ENCODE measurements at regions not wholly inside any gene's neighbourhood (a gene's known extent, or its start where the extent isn't known, plus 50 kb on each side); places are given as distances from the start of the nearest gene placed in this dataset.

DNA sequence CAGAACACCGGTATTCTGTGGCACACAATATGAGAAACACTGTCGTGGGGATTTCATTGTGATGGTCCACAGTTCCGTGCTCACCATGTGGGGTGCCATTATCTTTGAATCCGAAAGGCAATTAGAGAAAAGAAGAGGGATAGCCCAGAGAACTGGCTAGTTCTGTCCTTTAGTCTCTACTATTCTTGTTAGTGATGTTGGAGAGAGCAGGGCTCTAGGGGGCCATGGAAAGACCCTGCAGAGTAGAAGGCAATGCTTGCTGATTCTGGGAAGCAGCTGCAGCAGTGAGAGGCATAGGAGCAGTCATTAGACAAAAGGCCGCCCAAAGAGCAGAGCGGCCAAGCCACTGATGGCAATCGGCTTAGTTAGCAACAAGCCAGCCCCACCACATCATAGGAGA, 146.3 kb downstream of the TSEN15 start:
- DNase-seq (ENCODE audit: low read depth) (no peak), FAIRE-seq (no peak)
- Histone ChIP-seq H3K36me3 (ENCODE audit: control insufficient read depth, insufficient read depth, low read length) (no peaks in the 10 kb centered on the region), H3K4me3 (ENCODE audit: low read depth, low read length) (no peak overlapping the region), H3K27me3 (ENCODE audit: control insufficient read depth, insufficient read depth, low read length) (no peaks in the 10 kb centered on the region)
- TF ChIP-seq, protein P1, sequence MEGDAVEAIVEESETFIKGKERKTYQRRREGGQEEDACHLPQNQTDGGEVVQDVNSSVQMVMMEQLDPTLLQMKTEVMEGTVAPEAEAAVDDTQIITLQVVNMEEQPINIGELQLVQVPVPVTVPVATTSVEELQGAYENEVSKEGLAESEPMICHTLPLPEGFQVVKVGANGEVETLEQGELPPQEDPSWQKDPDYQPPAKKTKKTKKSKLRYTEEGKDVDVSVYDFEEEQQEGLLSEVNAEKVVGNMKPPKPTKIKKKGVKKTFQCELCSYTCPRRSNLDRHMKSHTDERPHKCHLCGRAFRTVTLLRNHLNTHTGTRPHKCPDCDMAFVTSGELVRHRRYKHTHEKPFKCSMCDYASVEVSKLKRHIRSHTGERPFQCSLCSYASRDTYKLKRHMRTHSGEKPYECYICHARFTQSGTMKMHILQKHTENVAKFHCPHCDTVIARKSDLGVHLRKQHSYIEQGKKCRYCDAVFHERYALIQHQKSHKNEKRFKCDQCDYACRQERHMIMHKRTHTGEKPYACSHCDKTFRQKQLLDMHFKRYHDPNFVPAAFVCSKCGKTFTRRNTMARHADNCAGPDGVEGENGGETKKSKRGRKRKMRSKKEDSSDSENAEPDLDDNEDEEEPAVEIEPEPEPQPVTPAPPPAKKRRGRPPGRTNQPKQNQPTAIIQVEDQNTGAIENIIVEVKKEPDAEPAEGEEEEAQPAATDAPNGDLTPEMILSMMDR (IDR thresholded peaks at IDR 0.05; ENCODE audit: insufficient read depth, low read length, severe bottlenecking): no peak

DNA sequence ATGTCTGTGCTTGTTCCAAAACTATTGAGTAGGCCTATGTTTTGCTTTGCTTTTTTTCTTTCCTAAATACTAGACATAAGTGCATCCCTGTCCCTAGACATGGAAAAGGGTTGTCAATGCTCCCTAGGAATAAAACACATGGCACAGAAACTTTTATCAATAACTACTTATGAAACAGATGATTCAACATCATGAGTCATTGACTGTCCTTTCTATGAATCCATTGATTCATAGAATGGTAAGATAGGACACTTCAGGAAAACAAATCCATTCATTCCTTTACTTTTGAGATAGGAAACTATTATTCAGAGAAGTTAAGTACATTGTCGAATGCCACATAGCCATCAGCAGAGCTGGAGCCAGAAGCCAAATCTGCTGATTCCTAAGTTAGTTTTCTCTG, 147.5 kb downstream of the TSEN15 start:
- H3K36me3 ChIP-seq (ENCODE audit: control insufficient read depth, insufficient read depth, low read length): no peaks in the 10 kb centered on the region
- H3K4me3 ChIP-seq (ENCODE audit: low read depth, low read length): no peak overlapping the region
- TF ChIP-seq, protein P1 (IDR thresholded peaks at IDR 0.05; ENCODE audit: insufficient read depth, low read length, severe bottlenecking): no peak
- H3K27me3 ChIP-seq (ENCODE audit: control insufficient read depth, insufficient read depth, low read length): no peaks in the 10 kb centered on the region
- peak; percentile 72 for DNase-seq (ENCODE audit: low read depth)
- no peak for FAIRE-seq

DNA sequence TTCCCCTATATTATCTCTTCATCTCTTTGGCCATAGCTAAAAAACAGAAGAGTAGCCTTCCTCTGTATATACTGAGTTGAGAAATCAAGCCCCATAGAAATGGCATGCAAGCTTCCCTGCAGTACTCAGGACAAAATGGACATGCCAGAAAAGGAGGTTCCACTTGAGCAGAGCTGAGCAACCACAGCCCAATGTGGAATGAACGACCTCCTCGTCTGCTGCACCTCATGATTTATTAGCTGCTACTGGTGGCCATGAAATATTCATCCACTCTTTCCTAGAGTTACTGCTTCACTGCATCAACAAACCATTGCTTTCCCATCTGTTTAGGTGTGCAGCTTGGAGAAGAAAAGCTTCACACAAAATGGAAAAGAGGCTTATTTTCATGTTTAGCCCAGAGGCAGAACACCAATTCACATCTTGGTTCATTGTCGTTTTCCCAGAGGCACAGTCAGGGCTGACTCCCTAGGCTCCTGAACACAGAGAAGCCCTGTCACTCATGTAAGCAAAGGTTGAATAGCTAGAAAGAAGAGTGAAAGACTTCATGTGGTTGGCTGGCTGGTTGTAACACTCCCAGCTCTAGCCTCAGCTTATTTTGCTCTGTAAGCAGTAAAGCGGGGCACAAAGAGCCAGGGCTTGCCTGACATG, 148.0 kb downstream of the TSEN15 start:
- Histone ChIP-seq H3K27me3 (ENCODE audit: control insufficient read depth, insufficient read depth, low read length) (no peaks in the 10 kb centered on the region), H3K36me3 (ENCODE audit: control insufficient read depth, insufficient read depth, low read length) (no peaks in the 10 kb centered on the region), H3K4me3 (ENCODE audit: low read depth, low read length) (no peak overlapping the region)
- DNase-seq (ENCODE audit: low read depth) (no peak), FAIRE-seq (no peak)
- TF ChIP-seq, protein P1 (IDR thresholded peaks at IDR 0.05; ENCODE audit: insufficient read depth, low read length, severe bottlenecking): no peak

DNA sequence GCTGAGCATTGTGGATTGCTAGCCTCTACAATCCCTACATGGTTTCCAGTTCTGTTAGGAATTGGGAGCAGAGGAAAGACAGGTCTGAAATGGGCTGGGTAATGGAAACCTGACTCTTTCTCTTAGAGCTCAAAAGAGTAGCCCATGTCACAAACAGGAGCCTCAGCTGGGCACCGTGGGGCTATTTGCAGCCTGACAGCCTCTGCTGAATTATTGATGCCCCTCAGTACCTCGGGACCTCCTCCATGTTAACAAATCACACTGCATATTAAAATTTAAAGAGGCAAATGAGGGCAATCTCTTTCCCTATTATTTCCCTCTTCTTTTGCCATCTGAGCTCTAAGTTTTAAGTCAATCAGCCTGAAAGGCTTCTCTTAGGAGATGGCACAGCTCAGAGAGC, 157.1 kb downstream of the TSEN15 start:
- H3K36me3 ChIP-seq (ENCODE audit: control insufficient read depth, insufficient read depth, low read length): no peaks in the 10 kb centered on the region
- TF ChIP-seq, protein P1 (IDR thresholded peaks at IDR 0.05; ENCODE audit: insufficient read depth, low read length, severe bottlenecking): no peak
- FAIRE-seq (no peak), DNase-seq (ENCODE audit: low read depth) (no peak)
- H3K27me3 ChIP-seq (ENCODE audit: control insufficient read depth, insufficient read depth, low read length): peaks cover 2% of the 10 kb centered on the region
- no peak overlapping the region for H3K4me3 ChIP-seq (ENCODE audit: low read depth, low read length)

DNA sequence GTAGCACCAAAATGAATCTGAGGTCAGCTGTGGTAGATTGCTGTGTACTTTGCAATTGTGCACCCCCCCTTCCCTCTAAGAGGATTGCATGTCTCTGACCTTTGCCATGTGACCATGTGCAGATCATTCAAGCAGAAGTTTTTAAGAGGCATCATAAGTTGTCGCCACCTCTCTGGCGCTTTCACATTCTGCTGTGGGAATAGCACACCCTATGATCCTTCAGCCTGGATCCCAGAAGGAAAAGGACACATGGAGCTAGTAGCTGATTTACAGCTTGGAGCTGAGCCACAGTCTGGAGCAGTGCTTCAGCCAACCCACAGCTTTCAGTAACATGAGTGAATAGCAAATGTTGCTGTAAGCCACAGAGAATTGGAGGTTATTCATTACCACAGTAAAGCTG, 158.5 kb downstream of the TSEN15 start:
- Histone ChIP-seq H3K36me3 (ENCODE audit: control insufficient read depth, insufficient read depth, low read length) (no peaks in the 10 kb centered on the region), H3K4me3 (ENCODE audit: low read depth, low read length) (no peak overlapping the region), H3K27me3 (ENCODE audit: control insufficient read depth, insufficient read depth, low read length) (peaks cover 2% of the 10 kb centered on the region)
- DNase-seq (ENCODE audit: low read depth): no peak
- FAIRE-seq: no peak
- TF ChIP-seq, protein P1 (IDR thresholded peaks at IDR 0.05; ENCODE audit: insufficient read depth, low read length, severe bottlenecking): no peak

DNA sequence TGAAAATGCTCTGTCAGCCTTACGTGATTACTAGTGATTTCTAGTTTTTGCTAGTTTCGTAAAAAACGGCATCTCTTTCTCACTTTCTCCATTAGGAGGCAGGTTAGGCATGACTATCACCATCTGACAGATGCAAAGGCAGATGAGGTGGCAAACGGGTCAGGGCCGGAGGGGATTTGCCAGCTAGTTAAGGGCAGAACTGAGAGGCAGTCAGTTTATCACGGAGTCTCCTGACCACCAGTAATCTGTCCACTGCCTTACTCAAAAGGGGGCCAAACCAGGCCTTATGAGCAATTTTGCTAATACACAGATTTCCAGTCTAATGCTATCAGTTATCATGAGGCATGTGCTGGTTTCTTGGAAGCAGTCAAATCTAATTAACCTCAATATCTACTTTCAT, 159.3 kb downstream of the TSEN15 start:
- no peak overlapping the region for H3K4me3 ChIP-seq (ENCODE audit: low read depth, low read length)
- FAIRE-seq (no peak), DNase-seq (ENCODE audit: low read depth) (no peak)
- no peaks in the 10 kb centered on the region for H3K36me3 ChIP-seq (ENCODE audit: control insufficient read depth, insufficient read depth, low read length)
- TF ChIP-seq, protein P1 (IDR thresholded peaks at IDR 0.05; ENCODE audit: insufficient read depth, low read length, severe bottlenecking): no peak
- peaks cover 2% of the 10 kb centered on the region for H3K27me3 ChIP-seq (ENCODE audit: control insufficient read depth, insufficient read depth, low read length)
